Ovary (tissue), 3 donors: ENCODE measurements at regions not wholly inside any gene's neighbourhood (a gene's known extent, or its start where the extent isn't known, plus 50 kb on each side); places are given as distances from the start of the nearest gene placed in this dataset.

Source experiments
- EP300 ChIP-seq: sonication (generic); formaldehyde crosslinking; IDR thresholded peaks from one replicate; pipeline ENCODE4 v1.6.1; 2017; ENCODE audit warnings: antibody characterized with exemption
- TF ChIP-seq, protein P1 (sequence below), 3 donors: fragments of 450-650 bp in 2 of 3; fragments of 200-600 bp in 1 of 3; IDR thresholded peaks; one replicate each; pipeline versions ENCODE4 v1.5.1 to v1.8.0; 2016 to 2022; ENCODE audit warnings: antibody characterized with exemption in 3 of 3, mild to moderate bottlenecking in 1 of 3
- donor health status: DM: no; HTN: no; CAD: no.

DNA sequence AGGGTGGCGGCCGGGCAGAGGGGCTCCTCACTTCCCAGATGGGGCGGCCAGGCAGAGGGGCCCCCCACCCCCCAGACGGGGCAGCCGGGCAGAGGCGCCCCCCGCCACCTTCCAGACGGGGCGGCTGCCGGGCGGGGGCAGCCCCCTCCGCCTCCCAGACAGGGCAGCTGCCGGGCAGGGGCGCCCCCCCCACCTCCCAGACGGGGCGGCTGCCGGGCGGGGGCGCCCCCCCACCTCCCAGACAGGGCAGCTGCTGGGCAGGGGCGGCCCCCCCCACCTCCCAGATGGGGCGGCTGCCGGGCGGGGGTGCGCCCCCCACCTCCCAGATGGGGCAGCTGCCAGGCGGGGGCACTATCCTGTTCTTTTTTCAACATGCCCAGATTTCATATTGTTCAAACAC, 78.2 kb upstream of the DST start:
- TF ChIP-seq, protein P1, sequence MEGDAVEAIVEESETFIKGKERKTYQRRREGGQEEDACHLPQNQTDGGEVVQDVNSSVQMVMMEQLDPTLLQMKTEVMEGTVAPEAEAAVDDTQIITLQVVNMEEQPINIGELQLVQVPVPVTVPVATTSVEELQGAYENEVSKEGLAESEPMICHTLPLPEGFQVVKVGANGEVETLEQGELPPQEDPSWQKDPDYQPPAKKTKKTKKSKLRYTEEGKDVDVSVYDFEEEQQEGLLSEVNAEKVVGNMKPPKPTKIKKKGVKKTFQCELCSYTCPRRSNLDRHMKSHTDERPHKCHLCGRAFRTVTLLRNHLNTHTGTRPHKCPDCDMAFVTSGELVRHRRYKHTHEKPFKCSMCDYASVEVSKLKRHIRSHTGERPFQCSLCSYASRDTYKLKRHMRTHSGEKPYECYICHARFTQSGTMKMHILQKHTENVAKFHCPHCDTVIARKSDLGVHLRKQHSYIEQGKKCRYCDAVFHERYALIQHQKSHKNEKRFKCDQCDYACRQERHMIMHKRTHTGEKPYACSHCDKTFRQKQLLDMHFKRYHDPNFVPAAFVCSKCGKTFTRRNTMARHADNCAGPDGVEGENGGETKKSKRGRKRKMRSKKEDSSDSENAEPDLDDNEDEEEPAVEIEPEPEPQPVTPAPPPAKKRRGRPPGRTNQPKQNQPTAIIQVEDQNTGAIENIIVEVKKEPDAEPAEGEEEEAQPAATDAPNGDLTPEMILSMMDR (IDR thresholded peaks at IDR 0.05): no peak
- TF ChIP-seq EP300: no peak
